B cell (primary cell): ENCODE measurements at regions not wholly inside any gene's neighbourhood (a gene's known extent, or its start where the extent isn't known, plus 50 kb on each side); places are given as distances from the start of the nearest gene placed in this dataset.

Experiments
- ATAC-seq: fragments of 200-7000 bp; cut with Tn5 transposase; one replicate; pipeline ENCODE4 v1.10.0; 2021; ENCODE audit warnings: low read depth, mild to moderate bottlenecking, moderate number of reproducible peaks, moderate library complexity
- CTCF ChIA-PET: fragments of 350-600 bp; sonication (Branson Sonifier 250); formaldehyde crosslinking; loops from one replicate; lab custom pipeline; 2021; ENCODE audit warnings: antibody characterized with exemption, inconsistent platforms; lab: Charles Lee
- POLR2A ChIA-PET: fragments of 350-600 bp; sonication (Branson Sonifier 250); formaldehyde crosslinking; loops from one replicate; lab custom pipeline; 2021; ENCODE audit warnings: antibody characterized with exemption; lab: Charles Lee
- DNase-seq: peaks from one replicate; pipeline ENCODE4 v3.0.0; 2013
- H2AFZ ChIP-seq: 2 replicates; pipeline ENCODE4 v1.6.1; 2012; ENCODE audit warnings: mild to moderate bottlenecking, low read depth, low read length; ENCODE audit not compliant: insufficient read depth, poor library complexity, severe bottlenecking
- H3K27ac ChIP-seq, 2 donors: 1 replicate in 1 of 2; 2 replicates in 1 of 2; pipeline ENCODE4 v1.5.1; 2012 to 2013; ENCODE audit warnings: low read length in 2 of 2, mild to moderate bottlenecking in 2 of 2, moderate library complexity in 1 of 2
- H3K27me3 ChIP-seq, 4 experiments: fragments of 200-600 bp in 1 of 4; sonication (generic) in 1 of 4; replicated peaks in 1 of 4; 1 replicate in 2 of 4; 2 replicates in 2 of 4; pipeline versions ENCODE4 v1.6.1 to v1.7.0; 2013 to 2016; ENCODE audit warnings: low read length in 3 of 4, mild to moderate bottlenecking in 2 of 4, mixed read lengths in 1 of 4, moderate library complexity in 1 of 4; ENCODE audit not compliant: insufficient read depth in 4 of 4, control insufficient read depth in 3 of 4; ENCODE audit errors: control extremely low read depth in 1 of 4
- H3K36me3 ChIP-seq, 2 experiments: replicated peaks in 1 of 2; 1 replicate in 1 of 2; 2 replicates in 1 of 2; pipeline versions ENCODE4 v1.6.1 to v1.7.1; 2013; ENCODE audit warnings: low read length in 1 of 2; ENCODE audit not compliant: insufficient read depth in 2 of 2, control insufficient read depth in 1 of 2; ENCODE audit errors: control extremely low read depth in 1 of 2, extremely low read depth in 1 of 2
- H3K4me1 ChIP-seq, 2 donors: fragments of 200-600 bp in 1 of 2; sonication (generic) in 1 of 2; 1 replicate in 1 of 2; 2 replicates in 1 of 2; pipeline versions ENCODE4 v1.5.1 to v1.6.1; 2013 to 2017; ENCODE audit warnings: low read length in 2 of 2; ENCODE audit not compliant: control insufficient read depth in 2 of 2, insufficient read depth in 2 of 2
- H3K4me2 ChIP-seq: replicated peaks from 2 replicates; pipeline ENCODE3; 2012; ENCODE audit warnings: mild to moderate bottlenecking, low read depth, low read length; ENCODE audit not compliant: poor library complexity, severe bottlenecking
- H3K4me3 ChIP-seq, 5 experiments: fragments of 200-600 bp in 1 of 5; sonication (generic) in 1 of 5; 1 replicate in 3 of 5; 2 replicates in 2 of 5; pipeline versions ENCODE4 v1.5.1 to v1.7.0; 2011 to 2016; ENCODE audit warnings: low read length in 4 of 5, mild to moderate bottlenecking in 4 of 5, low read depth in 2 of 5, control low read depth in 1 of 5, moderate library complexity in 1 of 5; ENCODE audit not compliant: insufficient read depth in 1 of 5; ENCODE audit errors: control extremely low read depth in 1 of 5, extremely low read depth in 1 of 5
- H3K79me2 ChIP-seq: fragments of 200-600 bp; sonication (generic); one replicate; pipeline ENCODE4 v1.6.0; 2016; ENCODE audit warnings: low read length; ENCODE audit not compliant: control insufficient read depth, insufficient read depth
- H3K9ac ChIP-seq: fragments of 200-600 bp; sonication (generic); 2 replicates; pipeline ENCODE4 v1.6.1; 2017; ENCODE audit warnings: mild to moderate bottlenecking, low read length, moderate library complexity
- H3K9me3 ChIP-seq, 3 donors: one replicate each; pipeline versions ENCODE4 v1.6.1 to v1.7.1; 2013; ENCODE audit warnings: low read length in 2 of 3; ENCODE audit not compliant: control insufficient read depth in 2 of 3, insufficient read depth in 1 of 3; ENCODE audit errors: control extremely low read depth in 1 of 3
- H4K20me1 ChIP-seq: 2 replicates; pipeline ENCODE4 v1.6.0; 2012; ENCODE audit warnings: mild to moderate bottlenecking, low read length; ENCODE audit not compliant: insufficient read depth, control insufficient read depth, poor library complexity, severe bottlenecking
- H3K27ac Mint-ChIP-seq: one replicate; pipeline ENCODE4 v1.8.0; 2021; ENCODE audit warnings: mixed read lengths
- H3K27me3 Mint-ChIP-seq: one replicate; pipeline ENCODE4 v1.8.0; 2021; ENCODE audit warnings: mixed read lengths
- H3K4me1 Mint-ChIP-seq: one replicate; pipeline ENCODE4 v1.8.0; 2021; ENCODE audit warnings: mixed read lengths
- H3K4me3 Mint-ChIP-seq: one replicate; pipeline ENCODE4 v1.8.0; 2021; ENCODE audit warnings: mixed read lengths
- H3K9me3 Mint-ChIP-seq: one replicate; pipeline ENCODE4 v1.8.0; 2022; ENCODE audit warnings: mixed read lengths; ENCODE audit not compliant: insufficient read depth
- CTCF ChIP-seq: fragments of 200-600 bp; IDR thresholded peaks from one replicate; pipeline ENCODE4 v1.8.0; 2022; ENCODE audit warnings: antibody characterized with exemption, mild to moderate bottlenecking
- EZH2 ChIP-seq: IDR thresholded peaks from 2 replicates; pipeline ENCODE4 v1.6.1; 2012; ENCODE audit warnings: borderline replicate concordance, low read depth, mild to moderate bottlenecking, moderate library complexity, low read length; ENCODE audit not compliant: insufficient read depth, poor library complexity, severe bottlenecking
- WGBS: methylation state at CpG from one replicate; pipeline ENCODE4 v1.1.5; 2013; ENCODE audit warnings: missing lambda C conversion rate; ENCODE audit not compliant: insufficient coverage; 5-methylcytosine and 5-hydroxymethylcytosine counted together
- intact Hi-C: fragments of 100-400 bp; cut with micrococcal nuclease; formaldehyde crosslinking; loops from one replicate; pipeline ENCODE4 v1.10.0; 2022

GRCh38 chr1:4595341-4596225 lies 58.8 kb upstream of the AJAP1 start:
- H2AFZ ChIP-seq: no peak overlapping the region

More at GRCh38 chr1:4595341-4596225, 58.8 kb upstream of the AJAP1 start:
- Mint-ChIP-seq H3K27ac (no peak overlapping the region), H3K4me3 (no peak overlapping the region), H3K4me1 (no peaks in the 10 kb centered on the region), H3K27me3 (no peaks in the 10 kb centered on the region), H3K9me3 (no peaks in the 10 kb centered on the region)
- H3K9ac ChIP-seq: no peak overlapping the region
- no peak overlapping the region for H3K4me2 ChIP-seq
- no peaks in the 10 kb centered on the region for H3K36me3 ChIP-seq
- H3K79me2 ChIP-seq: no peaks in the 10 kb centered on the region
- intact Hi-C loops: no loop called here
- no peaks in the 10 kb centered on the region for H4K20me1 ChIP-seq
- ChIA-PET CTCF (no interaction called here), POLR2A (no interaction called here)
- ATAC-seq: no peak
- H3K4me3 ChIP-seq: no peak overlapping the region
- H3K9me3 ChIP-seq: peaks cover 0 to 6% (median 0%) of the 10 kb centered on the region in 3 donors
- H3K4me1 ChIP-seq: no peaks in the 10 kb centered on the region
- no peaks in the 10 kb centered on the region for H3K27me3 ChIP-seq
- 95% methylated on average over 15 of the region's 17 CpGs for WGBS
- no peak for TF ChIP-seq EZH2
- no peak for TF ChIP-seq CTCF
- no peak for DNase-seq
- no peak overlapping the region for H3K27ac ChIP-seq
